GM20000 (cell line): ENCODE measurements at regions not wholly inside any gene's neighbourhood (a gene's known extent, or its start where the extent isn't known, plus 50 kb on each side); places are given as distances from the start of the nearest gene placed in this dataset.

Source experiments
- DNase-seq: peaks from one replicate; pipeline ENCODE4 v3.0.0; 2012; ENCODE audit warnings: low spot score
- TF ChIP-seq, protein P1 (sequence below): IDR thresholded peaks from 2 replicates; pipeline ENCODE4 v1.5.1; 2012; ENCODE audit warnings: mild to moderate bottlenecking, control low read depth; ENCODE audit errors: extremely low read depth, missing control alignments

DNA sequence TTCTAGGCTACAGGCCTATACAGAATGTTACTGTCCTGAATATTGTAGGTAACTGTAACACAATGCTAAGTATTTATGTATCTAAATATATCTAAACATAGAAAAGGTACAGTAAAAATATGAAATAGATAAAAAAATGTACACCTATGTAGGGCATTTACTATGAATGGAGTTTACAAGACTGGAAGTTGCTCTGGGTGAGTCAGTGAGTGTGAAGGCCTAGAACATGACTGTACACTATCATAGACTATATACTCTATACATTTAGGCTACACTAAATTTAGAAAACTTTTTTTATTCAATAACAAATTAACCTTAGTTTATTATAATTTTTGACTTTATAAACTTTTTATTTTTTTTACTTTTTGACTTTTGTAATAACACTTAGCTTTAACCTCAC lies 136.9 kb downstream of the DUSP10 start:
- DNase-seq = no peak
- TF ChIP-seq, protein P1, sequence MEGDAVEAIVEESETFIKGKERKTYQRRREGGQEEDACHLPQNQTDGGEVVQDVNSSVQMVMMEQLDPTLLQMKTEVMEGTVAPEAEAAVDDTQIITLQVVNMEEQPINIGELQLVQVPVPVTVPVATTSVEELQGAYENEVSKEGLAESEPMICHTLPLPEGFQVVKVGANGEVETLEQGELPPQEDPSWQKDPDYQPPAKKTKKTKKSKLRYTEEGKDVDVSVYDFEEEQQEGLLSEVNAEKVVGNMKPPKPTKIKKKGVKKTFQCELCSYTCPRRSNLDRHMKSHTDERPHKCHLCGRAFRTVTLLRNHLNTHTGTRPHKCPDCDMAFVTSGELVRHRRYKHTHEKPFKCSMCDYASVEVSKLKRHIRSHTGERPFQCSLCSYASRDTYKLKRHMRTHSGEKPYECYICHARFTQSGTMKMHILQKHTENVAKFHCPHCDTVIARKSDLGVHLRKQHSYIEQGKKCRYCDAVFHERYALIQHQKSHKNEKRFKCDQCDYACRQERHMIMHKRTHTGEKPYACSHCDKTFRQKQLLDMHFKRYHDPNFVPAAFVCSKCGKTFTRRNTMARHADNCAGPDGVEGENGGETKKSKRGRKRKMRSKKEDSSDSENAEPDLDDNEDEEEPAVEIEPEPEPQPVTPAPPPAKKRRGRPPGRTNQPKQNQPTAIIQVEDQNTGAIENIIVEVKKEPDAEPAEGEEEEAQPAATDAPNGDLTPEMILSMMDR = no peak

DNA sequence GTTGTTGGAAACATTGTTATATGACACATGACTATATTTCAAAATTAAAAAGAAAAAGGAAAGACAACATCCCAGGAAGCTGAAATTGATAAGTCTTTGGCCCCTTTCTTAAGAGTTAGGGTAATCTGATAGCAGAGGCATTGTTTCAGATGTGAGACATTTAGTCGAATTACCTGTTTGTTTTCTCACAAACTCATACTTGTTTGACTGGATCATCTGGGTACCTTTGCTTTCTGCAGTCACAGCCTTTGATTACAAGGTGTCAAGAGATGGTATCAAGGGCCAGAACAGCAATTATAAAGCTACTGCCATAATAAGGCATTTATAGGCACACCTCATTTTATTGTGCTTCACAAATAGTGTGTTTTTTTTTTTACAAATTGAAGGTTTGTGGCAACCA lies 136.3 kb downstream of the DUSP10 start:
- no peak for DNase-seq
- TF ChIP-seq, protein P1 = no peak

DNA sequence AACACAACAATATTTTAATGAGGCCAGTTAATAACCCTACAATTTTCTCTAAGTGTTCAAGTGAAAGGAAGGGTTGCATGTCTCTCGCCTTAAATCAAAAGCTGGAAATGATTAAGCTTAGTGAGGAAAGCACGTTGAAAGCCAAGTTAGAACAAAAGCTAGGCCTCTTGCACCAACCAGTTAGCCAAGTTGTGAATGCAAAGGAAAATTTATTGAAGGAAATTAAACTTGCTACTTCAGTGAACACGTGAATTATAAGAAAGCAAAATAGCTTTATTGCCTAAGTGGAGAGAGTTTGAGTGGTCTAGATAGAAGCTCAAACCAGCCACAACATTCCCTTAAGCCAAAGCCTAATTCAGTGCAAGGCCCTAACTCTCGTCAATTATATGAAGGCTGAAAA lies 135.6 kb downstream of the DUSP10 start:
- no peak for DNase-seq
- TF ChIP-seq, protein P1 = no peak

DNA sequence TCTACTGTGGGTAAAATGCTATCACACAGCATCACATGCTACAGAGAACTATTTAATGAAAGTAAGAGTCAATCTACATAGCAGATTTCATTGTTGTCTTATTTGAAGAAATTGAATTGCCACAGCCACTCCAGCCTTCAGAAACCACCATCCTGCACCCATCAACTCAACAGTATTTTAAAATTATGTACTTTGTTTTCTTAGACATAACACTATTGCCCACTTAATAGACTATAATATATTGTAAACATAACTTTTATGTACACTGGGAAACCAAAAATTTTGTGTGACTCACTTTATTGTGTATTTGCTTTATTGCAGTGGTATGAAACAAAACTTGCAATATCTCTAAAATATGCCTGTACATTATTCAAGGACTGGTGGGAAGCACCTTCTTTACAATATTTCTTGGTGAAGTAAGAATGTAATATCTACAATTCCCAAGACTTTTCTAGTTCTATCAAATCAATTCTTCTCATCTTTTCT lies 133.0 kb downstream of the DUSP10 start:
- no peak for DNase-seq
- TF ChIP-seq, protein P1 = no peak

DNA sequence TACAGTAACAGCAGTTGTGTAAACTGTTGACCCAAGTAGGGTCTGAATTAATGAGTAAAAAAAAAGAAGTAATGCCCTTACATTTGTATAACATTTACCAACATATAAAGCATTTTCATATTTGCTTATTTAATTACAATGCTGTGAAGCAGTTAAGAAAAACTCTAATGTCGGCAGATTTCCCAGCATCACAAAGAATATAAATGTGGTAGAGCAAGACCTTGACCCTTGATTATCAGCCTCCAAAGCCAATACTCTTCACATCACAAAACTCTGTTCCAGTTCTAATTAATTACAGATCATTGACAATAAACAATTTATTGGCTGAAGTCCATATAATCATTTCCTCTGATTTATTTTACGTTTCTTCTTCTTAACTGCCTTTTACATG lies 130.2 kb downstream of the DUSP10 start:
- DNase-seq = no peak
- TF ChIP-seq, protein P1 = no peak

DNA sequence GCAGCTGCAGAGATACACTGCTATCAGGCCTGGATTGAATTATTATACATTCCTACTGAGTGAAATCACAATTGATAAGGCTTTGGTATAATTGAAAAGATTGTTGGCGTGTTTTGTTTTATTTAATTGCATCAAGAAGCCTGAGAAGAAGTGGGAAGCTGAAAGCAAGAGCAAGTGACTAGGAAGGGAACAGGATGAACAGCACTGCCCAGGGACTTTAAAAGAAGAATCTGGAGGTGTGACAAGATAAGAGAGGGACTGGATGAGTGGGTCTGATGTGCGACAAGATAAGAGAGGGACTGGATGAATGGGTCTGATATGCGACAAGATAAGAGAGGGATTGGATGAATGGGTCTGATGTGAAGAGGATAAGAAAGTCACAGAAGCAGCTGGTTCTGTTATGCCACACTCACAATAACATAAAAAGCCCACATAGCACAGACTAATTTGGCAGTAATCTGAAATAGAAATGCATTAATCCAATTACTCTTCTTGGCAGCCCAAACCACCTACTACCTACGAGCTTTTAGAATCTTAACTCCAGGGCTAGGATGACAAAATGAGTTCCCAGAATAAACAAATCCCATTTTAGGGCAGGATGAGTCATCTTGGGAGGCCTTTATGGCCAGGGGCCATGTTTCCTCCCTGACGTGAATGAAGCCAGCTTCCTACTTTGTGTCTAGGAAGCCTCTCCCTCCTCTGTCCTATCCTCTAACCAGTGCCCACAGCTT lies 129.7 kb downstream of the DUSP10 start:
- TF ChIP-seq, protein P1 = no peak
- DNase-seq = no peak

DNA sequence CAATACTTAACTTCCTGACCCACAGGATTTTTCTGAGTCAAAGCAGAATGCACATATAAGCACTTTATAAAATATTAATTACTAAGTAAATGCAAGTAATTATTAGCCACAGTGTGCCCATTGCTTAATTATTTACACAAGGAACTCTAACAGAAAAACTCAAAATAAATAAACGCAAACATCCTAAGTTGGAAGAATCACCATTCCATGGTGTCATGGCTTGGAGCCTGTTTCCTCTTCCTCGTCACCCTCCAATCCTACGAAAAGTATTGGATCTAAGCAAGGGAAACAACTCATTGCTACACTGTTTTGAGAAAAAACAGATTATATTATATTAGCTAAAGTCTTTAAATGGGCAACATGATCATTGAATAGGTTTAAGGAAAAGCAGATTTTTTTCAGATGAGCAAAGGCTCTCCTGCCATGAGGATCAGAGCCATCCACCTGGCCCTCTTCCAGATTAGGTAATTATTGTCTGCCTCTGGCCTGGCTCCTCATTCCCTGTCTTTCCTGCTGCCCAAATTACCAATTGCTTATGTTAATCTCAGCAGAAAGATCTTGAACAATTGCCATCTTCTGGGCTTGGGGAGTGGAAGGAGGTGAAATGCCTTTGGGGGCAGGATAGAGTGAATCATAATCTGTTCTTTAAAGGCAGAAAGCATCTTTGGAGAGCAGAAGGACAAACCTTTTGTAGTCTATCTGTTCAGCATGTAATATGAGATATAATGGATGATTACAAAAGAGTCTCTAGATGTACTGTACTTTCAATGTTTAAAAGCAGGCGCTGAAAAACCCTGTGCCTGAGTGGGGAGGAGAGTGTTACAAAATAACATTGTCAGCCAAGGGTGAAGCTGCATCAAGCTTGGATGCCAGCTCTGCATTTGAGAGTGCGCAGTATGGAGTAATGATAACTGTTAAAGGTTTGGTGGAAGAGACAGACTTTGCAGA lies 121.2 kb downstream of the DUSP10 start:
- TF ChIP-seq, protein P1 = no peak
- no peak for DNase-seq
